LoVo (cell line): ENCODE measurements at regions not wholly inside any gene's neighbourhood (a gene's known extent, or its start where the extent isn't known, plus 50 kb on each side); places are given as distances from the start of the nearest gene placed in this dataset.
A peak's percentile ranks its signal among the peaks of the same experiment; 100 is the strongest.

ENCODE experiments used
- DNase-seq: peaks from one replicate; pipeline ENCODE4 v3.0.0-alpha.2; 2016; ENCODE audit warnings: low spot score

- no peak for DNase-seq
These were observed 583.4 kb downstream of the SOX6 start for GRCh38 chr11:15772981-15773380.

GRCh38 chr11:15773476-15774387 is 582.6 kb downstream of the SOX6 start:
- DNase-seq = no peak

GRCh38 chr11:15774388-15774939 is 581.9 kb downstream of the SOX6 start:
- DNase-seq = no peak

GRCh38 chr11:15775015-15775541 is 581.3 kb downstream of the SOX6 start:
- DNase-seq = no peak

GRCh38 chr11:15775797-15776196 is 580.5 kb downstream of the SOX6 start:
- no peak for DNase-seq

GRCh38 chr11:15776366-15776765 is 580.0 kb downstream of the SOX6 start:
- no peak for DNase-seq

GRCh38 chr11:15779518-15779917 is 576.8 kb downstream of the SOX6 start:
- no peak for DNase-seq

GRCh38 chr11:15780382-15780781 is 576.0 kb downstream of the SOX6 start:
- no peak for DNase-seq

- no peak for DNase-seq
These were observed 575.5 kb downstream of the SOX6 start for GRCh38 chr11:15780837-15781236.

- no peak for DNase-seq
These were observed 572.7 kb downstream of the SOX6 start for GRCh38 chr11:15783619-15784018.

GRCh38 chr11:15793043-15793996 is 563.0 kb downstream of the SOX6 start:
- no peak for DNase-seq

GRCh38 chr11:15794361-15795150 is 561.8 kb downstream of the SOX6 start:
- DNase-seq = no peak

- DNase-seq = no peak
These were observed 561.0 kb downstream of the SOX6 start for GRCh38 chr11:15795378-15795777.

GRCh38 chr11:15800111-15800800 is 556.1 kb downstream of the SOX6 start:
- DNase-seq = peak; percentile 22

GRCh38 chr11:15801126-15801525 is 555.2 kb downstream of the SOX6 start:
- DNase-seq = no peak

GRCh38 chr11:15801616-15802015 is 554.7 kb downstream of the SOX6 start:
- DNase-seq = no peak

- DNase-seq = no peak
These were observed 550.6 kb downstream of the SOX6 start for GRCh38 chr11:15805726-15806125.

GRCh38 chr11:15806217-15806616 is 550.1 kb downstream of the SOX6 start:
- no peak for DNase-seq

GRCh38 chr11:15807827-15808226 is 548.5 kb downstream of the SOX6 start:
- DNase-seq = no peak

- DNase-seq = no peak
These were observed 546.3 kb downstream of the SOX6 start for GRCh38 chr11:15810082-15810481.

GRCh38 chr11:15810525-15810924 is 545.8 kb downstream of the SOX6 start:
- no peak for DNase-seq
